Right cardiac atrium (tissue), 5 donors: ENCODE measurements at regions not wholly inside any gene's neighbourhood (a gene's known extent, or its start where the extent isn't known, plus 50 kb on each side); places are given as distances from the start of the nearest gene placed in this dataset.
A peak's percentile ranks its signal among the peaks of the same experiment; 100 is the strongest.
"Not testable (repeated sequence)": the region's sequence is repeated elsewhere in the genome, so short reads cannot be mapped to it uniquely, and the experiment has no call there.

Experiments used
- ATAC-seq, 2 donors: fragments of 200-7000 bp; cut with Tn5 transposase; one replicate each; pipeline versions ENCODE4 v1.8.0 to v1.9.1; 2020; ENCODE audit warnings: moderate library complexity in 2 of 2, mild to moderate bottlenecking in 1 of 2
- DNase-seq, 3 donors: peaks; one replicate each; pipeline ENCODE4 v3.0.0-alpha.2; 2020
- H3K27ac ChIP-seq: one replicate; pipeline ENCODE4 v1.5.1; 2013; ENCODE audit warnings: mild to moderate bottlenecking, low read length, control low read depth, moderate library complexity
- H3K27me3 ChIP-seq: one replicate; pipeline ENCODE4 v1.6.1; 2013; ENCODE audit not compliant: control insufficient read depth, insufficient read depth
- H3K4me1 ChIP-seq: one replicate; pipeline ENCODE4 v1.6.1; 2013; ENCODE audit warnings: low read length; ENCODE audit not compliant: control insufficient read depth, insufficient read depth
- H3K4me3 ChIP-seq: one replicate; pipeline ENCODE4 v1.5.1; 2013; ENCODE audit warnings: low read length, control low read depth
- H3K9me3 ChIP-seq: one replicate; pipeline ENCODE4 v1.6.1; 2013; ENCODE audit warnings: low read length; ENCODE audit not compliant: control insufficient read depth
- whole genome bisulfite sequencing: extraction: QIAGEN DNeasy Blood & Tissue Kit; methylation state at CpG from one replicate; pipeline ENCODE4 v1.1.7; 2013; 5-methylcytosine and 5-hydroxymethylcytosine counted together
- intact Hi-C, 4 donors: fragments of 100-400 bp; cut with DNase I; formaldehyde crosslinking; loops; one replicate each; pipeline versions ENCODE4 v1.11.0 to v1.14.0; 2022 to 2023
- donor health status: healthy with polysubstance abuse.
- donor health status: DM: no; HTN: yes; CAD: no.
- donor health status: DM: no; HTN: no; CAD: no.
- donor health status: DM: no; HTN: yes; CAD: no; lungs with severe emphysema.
- donor health status: DM: yes; HTN: yes; CAD: no.

DNA sequence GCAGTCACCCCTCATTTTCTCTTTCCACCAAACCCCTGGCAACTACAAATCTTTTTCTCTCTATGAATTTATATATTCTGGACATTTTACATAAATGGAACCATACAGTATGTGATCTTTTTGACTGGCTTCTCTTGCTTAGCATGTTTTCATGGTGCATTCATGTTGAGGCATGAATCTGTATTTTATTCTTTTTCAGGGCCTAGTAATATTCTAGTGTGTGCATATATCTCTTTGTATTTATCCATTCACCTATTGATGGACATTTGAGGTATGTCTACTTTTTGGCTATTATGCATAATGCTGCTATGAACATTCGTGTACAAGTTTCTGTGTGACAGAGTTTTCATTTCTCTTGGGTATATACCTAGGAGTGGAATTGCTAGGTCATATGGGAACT, 78.2 kb downstream of the HACD1 start:
- 93% methylated on average over 1 of the region's 1 CpG for WGBS
- Histone ChIP-seq H3K27ac (no peak overlapping the region), H3K4me1 (no peaks in the 10 kb centered on the region), H3K27me3 (no peaks in the 10 kb centered on the region), H3K9me3 (no peaks in the 10 kb centered on the region), H3K4me3 (no peak overlapping the region)
- ATAC-seq (no peak), DNase-seq (no peak)
- intact Hi-C loops: no loop called here

DNA sequence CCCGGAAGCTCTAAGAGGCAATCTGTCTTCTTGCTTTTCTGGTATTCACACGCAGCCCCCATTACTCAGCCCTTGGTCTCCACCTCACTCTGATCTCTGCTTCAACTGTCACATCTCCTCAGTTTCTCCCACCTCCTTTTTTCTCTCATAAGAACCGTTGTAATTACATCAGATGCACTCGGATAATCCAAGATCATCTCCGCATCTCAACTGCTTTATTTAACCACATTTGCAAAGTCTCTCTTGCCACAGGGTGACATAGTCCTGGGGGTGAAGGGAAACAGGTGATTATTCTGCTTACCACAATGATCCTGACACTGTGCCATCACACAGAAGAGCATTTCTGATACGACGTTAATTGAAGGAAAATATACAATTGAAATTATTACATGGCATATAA, 79.9 kb downstream of the HACD1 start:
- intact Hi-C loops: no loop called here
- Histone ChIP-seq H3K4me1 (no peaks in the 10 kb centered on the region), H3K27me3 (no peaks in the 10 kb centered on the region), H3K4me3 (no peak overlapping the region), H3K9me3 (no peaks in the 10 kb centered on the region), H3K27ac (no peak overlapping the region)
- DNase-seq (no peak), ATAC-seq (no peak)
- WGBS: 89% methylated on average over 7 of the region's 7 CpGs

DNA sequence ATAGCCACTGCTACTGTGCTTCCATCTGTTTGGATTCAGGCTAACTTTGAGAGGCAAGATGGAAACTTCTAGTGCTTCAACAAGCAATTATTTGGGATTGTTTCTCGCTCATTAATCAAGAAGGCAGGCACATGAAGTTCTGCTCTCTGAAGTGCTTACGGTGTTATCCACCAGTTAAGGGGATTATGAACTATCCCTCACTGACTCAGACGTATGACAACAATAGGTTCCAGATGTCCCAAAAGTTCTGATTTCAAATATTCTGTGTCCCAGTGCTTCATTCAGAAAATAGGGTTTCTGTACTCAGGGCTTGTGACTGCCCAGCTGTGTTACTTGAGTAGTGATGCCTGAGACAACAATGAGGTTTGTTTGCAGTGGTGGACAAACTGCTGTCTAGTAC, 81.0 kb downstream of the HACD1 start:
- DNase-seq: no peak
- no peaks in the 10 kb centered on the region for H3K4me1 ChIP-seq
- no peak for ATAC-seq
- H3K27me3 ChIP-seq: no peaks in the 10 kb centered on the region
- no peaks in the 10 kb centered on the region for H3K9me3 ChIP-seq
- WGBS: 77% methylated on average over 3 of the region's 3 CpGs
- intact Hi-C loops: no loop called here
- no peak overlapping the region for H3K4me3 ChIP-seq
- H3K27ac ChIP-seq: no peak overlapping the region

DNA sequence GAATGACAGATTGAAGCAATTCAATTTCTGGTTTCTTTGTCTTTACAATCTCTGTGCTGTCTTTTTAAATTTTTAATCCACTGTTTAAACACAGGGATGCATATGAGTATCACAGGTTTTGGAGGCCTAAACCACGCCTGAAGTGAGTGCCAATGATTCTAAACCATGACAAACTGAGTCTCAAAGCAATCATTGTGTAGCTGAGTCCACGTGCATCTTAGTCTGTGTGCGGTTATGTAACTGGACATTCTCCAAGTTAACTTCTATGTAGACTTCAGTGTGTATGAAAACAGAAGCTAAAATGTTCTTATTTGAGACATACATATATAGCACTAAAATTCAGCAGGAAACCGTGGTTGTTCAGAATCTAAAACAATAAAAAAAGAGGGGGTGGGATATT, 79.3 kb upstream of the ST8SIA6 start:
- ATAC-seq (no peak), DNase-seq (no peak)
- Histone ChIP-seq H3K27me3 (no peaks in the 10 kb centered on the region), H3K4me1 (no peaks in the 10 kb centered on the region), H3K27ac (no peak overlapping the region), H3K9me3 (no peaks in the 10 kb centered on the region), H3K4me3 (no peak overlapping the region)
- 50% methylated on average over 4 of the region's 4 CpGs for WGBS
- intact Hi-C loops: no loop called here

DNA sequence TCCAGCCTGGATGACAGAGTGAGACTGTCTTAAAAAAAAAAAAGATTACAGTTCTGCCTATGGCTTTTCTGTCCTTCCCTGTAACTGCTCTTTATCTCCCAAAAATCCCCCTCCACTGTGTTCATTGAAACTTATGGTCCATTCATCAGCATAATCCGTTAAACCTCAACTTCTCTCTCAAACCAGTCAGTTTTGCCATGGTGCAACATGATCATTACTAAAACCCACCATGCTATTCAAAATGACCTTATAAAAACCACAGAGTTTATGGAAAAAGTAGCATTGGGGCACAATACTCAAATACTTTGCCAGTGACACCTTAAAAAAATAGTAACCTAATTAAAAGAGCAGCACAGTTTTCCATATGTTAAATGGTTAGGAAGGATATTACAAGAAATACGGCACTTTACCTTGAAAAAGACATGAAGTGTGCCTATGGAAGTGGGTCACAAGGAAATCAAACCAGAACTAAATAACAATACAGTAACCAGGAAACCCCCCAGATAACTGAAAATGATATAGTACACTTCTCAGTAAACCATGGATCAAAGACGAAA, 74.0 kb upstream of the ST8SIA6 start:
- ATAC-seq (no peak), DNase-seq (no peak)
- Histone ChIP-seq H3K27ac (no peak overlapping the region), H3K27me3 (no peaks in the 10 kb centered on the region), H3K4me3 (no peak overlapping the region), H3K9me3 (no peaks in the 10 kb centered on the region), H3K4me1 (no peaks in the 10 kb centered on the region)
- WGBS: 78% methylated on average over 3 of the region's 3 CpGs
- intact Hi-C loops: no loop called here

DNA sequence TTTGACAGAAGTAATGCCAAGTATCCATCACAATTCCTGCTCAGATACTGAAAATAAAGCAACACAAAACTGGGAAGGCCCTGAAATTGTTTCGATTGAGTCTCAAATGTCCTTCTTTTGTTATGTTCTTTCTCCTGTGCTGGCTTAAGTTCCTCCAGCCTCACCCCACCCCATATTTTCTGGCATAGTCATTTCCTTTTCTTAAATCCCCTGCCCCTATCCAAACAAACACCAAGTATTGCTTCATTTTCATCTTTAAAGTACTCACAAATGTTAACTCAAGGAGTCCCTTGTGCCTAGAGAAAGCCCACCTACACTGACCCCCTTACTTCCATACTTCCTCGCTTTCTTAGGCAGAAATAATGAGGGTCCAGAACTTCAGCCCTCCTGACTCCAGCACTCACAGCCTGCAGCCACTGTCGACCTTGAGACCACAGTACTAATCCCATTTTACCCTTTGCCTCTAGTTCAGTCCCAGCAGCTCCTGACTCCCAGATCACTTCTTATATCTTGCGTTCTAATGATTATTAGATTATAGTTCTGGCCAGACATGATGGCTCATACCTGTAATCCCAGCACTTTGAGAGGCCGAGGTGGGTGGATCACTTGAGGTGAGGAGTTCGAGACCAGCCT, 73.2 kb upstream of the ST8SIA6 start:
- Histone ChIP-seq H3K4me3 (no peak overlapping the region), H3K9me3 (no peaks in the 10 kb centered on the region), H3K27me3 (no peaks in the 10 kb centered on the region), H3K4me1 (no peaks in the 10 kb centered on the region), H3K27ac (no peak overlapping the region)
- intact Hi-C loops: no loop called here
- ATAC-seq (peak in 1 of 2 donors; percentile 82), DNase-seq (no peak)
- 82% methylated on average over 6 of the region's 6 CpGs for WGBS

DNA sequence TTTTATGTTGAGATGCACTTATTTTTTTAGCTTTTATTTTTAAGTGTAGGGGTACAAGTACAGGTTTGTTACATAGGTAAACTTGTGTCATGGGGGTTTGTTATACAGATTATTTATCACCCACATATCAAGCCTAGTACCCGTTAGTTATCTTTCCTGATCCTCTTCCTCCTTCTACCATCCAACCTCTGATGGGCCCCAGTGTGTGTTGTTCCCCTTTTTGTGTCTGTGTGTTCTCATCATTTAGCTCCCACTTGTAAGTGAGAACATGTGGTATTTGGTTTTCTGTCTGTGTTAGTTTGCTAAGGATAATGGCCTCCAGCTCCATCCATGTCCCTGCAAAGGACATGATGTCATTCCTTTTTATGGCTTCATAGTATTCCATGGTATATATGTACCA, 72.2 kb upstream of the ST8SIA6 start:
- H3K4me1 ChIP-seq, H3K9me3 ChIP-seq, H3K27me3 ChIP-seq, intact Hi-C loops, H3K27ac ChIP-seq, DNase-seq, ATAC-seq, H3K4me3 ChIP-seq: not testable (repeated sequence)
- 86% methylated on average over 1 of the region's 1 CpG for WGBS

DNA sequence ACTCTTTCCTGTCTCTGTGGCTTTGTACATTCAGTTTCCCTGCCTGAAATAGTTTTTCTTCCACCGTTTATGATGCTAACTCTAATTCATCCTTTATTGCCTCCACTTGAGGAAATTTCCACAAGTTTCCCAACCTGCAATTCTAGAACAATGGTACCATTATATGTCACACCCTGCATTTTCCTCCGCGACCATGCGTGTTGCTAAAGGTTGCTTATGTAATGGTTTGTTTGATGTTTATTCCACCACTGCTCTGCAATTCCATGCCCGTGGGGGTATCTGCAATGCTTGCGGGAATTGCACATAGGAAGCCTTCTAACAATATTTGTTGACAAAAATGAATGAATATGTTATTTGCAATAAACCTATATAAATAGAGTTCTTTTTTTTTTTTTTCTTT, 69.5 kb upstream of the ST8SIA6 start:
- H3K4me3 ChIP-seq: no peak overlapping the region
- DNase-seq (no peak), ATAC-seq (no peak)
- H3K9me3 ChIP-seq: no peaks in the 10 kb centered on the region
- 82% methylated on average over 6 of the region's 6 CpGs for WGBS
- no peaks in the 10 kb centered on the region for H3K4me1 ChIP-seq
- no peak overlapping the region for H3K27ac ChIP-seq
- H3K27me3 ChIP-seq: no peaks in the 10 kb centered on the region
- intact Hi-C loops: no loop called here

DNA sequence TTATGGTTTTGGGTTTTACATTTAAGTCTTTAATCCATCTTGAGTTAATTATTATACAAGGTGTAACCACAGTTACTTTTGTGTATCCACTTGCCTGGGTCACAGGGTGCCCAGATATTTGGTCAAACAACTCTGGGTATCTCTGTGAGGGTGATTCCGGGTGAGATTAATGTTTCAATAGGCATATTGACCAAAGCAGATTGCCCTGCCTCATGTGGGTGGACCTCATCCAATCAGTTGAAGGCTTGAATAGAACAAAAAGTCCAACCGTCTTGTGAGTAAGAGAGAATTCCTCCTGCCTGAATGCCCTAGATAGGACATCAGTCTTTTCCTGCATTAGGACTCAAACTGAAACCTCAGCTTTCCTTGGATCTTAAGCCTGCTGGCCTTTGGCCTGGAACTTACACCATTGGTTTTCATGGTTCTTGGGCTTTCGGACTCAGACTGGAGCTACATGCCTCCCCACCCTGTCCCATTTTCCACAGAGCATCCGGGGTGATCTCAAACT, 68.9 kb upstream of the ST8SIA6 start:
- no peak for DNase-seq
- Histone ChIP-seq H3K27ac (no peak overlapping the region), H3K4me1 (no peaks in the 10 kb centered on the region), H3K9me3 (no peaks in the 10 kb centered on the region), H3K27me3 (no peaks in the 10 kb centered on the region), H3K4me3 (no peak overlapping the region)
- intact Hi-C loops: no loop called here
- ATAC-seq: no peak
- WGBS: 95% methylated on average over 4 of the region's 4 CpGs

DNA sequence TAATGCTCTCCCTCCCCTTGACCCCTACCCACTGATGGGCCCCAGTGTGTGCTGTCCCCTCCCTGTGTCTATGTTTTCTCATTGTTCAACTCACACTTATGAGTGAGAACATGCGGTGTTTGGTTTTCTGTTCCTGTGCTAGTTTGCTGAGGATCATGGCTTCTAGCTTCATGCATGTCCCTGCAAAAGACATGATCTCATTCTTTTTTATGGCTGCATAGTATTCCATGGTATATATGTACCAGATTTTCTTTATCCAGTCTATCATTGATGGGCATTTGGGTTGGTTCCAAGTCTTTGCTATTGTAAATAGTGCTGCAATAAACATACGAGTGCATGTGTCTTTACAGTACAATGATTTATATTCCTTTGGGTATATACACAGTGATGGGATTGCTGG, 67.9 kb upstream of the ST8SIA6 start:
- ATAC-seq, H3K27ac ChIP-seq, H3K4me1 ChIP-seq, H3K9me3 ChIP-seq, H3K4me3 ChIP-seq, H3K27me3 ChIP-seq, intact Hi-C loops, DNase-seq: not testable (repeated sequence)
- WGBS: 92% methylated on average over 2 of the region's 2 CpGs

DNA sequence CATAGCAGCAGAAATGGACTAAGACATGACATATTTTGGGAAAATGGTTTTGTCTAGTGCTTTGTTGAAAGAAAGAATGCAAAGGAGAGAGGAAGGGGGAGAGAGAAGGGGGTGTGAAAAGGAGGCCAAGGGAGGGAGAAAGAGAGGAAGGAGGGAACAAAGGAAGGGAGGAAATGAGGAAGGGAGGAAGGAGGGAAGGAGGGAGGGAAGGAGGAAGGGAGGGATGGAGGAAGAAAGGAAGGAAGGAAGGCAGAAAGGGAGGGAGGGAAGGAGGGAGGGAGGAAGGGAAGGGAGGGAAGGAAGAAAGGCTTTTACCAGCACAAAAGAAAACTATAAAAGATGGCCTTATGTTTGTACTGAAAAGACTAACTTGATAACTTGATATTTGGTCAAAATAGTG, 65.1 kb upstream of the ST8SIA6 start:
- intact Hi-C loops: no loop called here
- ATAC-seq (no peak), DNase-seq (no peak)
- no peaks in the 10 kb centered on the region for H3K27me3 ChIP-seq
- H3K4me1 ChIP-seq: no peaks in the 10 kb centered on the region
- no peak overlapping the region for H3K27ac ChIP-seq
- no peak overlapping the region for H3K4me3 ChIP-seq
- H3K9me3 ChIP-seq: no peaks in the 10 kb centered on the region

DNA sequence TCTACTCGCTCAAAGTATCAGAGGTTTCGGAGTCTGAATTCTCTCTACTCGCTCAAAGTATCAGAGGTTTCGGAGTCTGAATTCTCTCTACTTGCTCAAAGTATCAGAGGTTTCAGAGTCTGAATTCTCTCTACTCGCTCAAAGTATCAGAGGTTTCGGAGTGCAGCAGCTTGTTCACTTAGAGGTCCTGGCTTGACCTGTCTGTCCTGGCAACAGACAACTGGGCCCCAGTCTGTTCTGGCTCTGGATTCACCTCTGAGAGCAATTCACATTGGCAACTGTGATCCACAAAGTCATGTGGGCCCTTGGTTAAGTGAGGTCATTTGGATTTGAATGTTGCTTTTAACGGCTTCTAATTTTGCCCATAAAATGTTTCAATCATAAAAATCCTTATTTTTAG, 63.9 kb upstream of the ST8SIA6 start:
- Histone ChIP-seq H3K9me3 (no peaks in the 10 kb centered on the region), H3K27ac (no peak overlapping the region), H3K27me3 (no peaks in the 10 kb centered on the region), H3K4me1 (no peaks in the 10 kb centered on the region), H3K4me3 (no peak overlapping the region)
- intact Hi-C loops: no loop called here
- DNase-seq (no peak), ATAC-seq (no peak)
- WGBS: 94% methylated on average over 7 of the region's 7 CpGs
